Neutrophil (primary cell): ENCODE measurements at regions not wholly inside any gene's neighbourhood (a gene's known extent, or its start where the extent isn't known, plus 50 kb on each side); places are given as distances from the start of the nearest gene placed in this dataset.

Experiments
- H3K27ac ChIP-seq: fragments of 200-600 bp; sonication (generic); 2 replicates; pipeline ENCODE4 v1.5.1; 2016; ENCODE audit warnings: mild to moderate bottlenecking, moderate library complexity
- H3K27me3 ChIP-seq: fragments of 200-600 bp; sonication (generic); 2 replicates; pipeline ENCODE4 v1.6.0; 2016; ENCODE audit warnings: mild to moderate bottlenecking
- H3K36me3 ChIP-seq: fragments of 200-600 bp; sonication (generic); 2 replicates; pipeline ENCODE4 v1.5.1; 2017
- H3K4me1 ChIP-seq, 2 experiments: fragments of 200-600 bp in 1 of 2; sonication (generic) in 1 of 2; 1 replicate in 1 of 2; 2 replicates in 1 of 2; pipeline versions ENCODE4 v1.5.1 to v1.6.1; 2013 to 2016; ENCODE audit warnings: low read depth in 1 of 2, low read length in 1 of 2, mild to moderate bottlenecking in 1 of 2, moderate library complexity in 1 of 2; ENCODE audit not compliant: control insufficient read depth in 1 of 2, insufficient read depth in 1 of 2
- H3K4me3 ChIP-seq, 2 experiments: fragments of 200-600 bp in 1 of 2; sonication (generic) in 1 of 2; 1 replicate in 1 of 2; 2 replicates in 1 of 2; pipeline ENCODE4 v1.5.1; 2013 to 2016; ENCODE audit warnings: low read depth in 1 of 2, low read length in 1 of 2, mild to moderate bottlenecking in 1 of 2, moderate library complexity in 1 of 2
- H3K9me3 ChIP-seq: fragments of 200-600 bp; sonication (generic); 2 replicates; pipeline ENCODE4 v1.5.1; 2016
- TF ChIP-seq, protein P1 (sequence below): fragments of 200-600 bp; sonication (generic); IDR thresholded peaks from 2 replicates; pipeline ENCODE4 v1.5.1; 2016; ENCODE audit warnings: antibody characterized with exemption

DNA sequence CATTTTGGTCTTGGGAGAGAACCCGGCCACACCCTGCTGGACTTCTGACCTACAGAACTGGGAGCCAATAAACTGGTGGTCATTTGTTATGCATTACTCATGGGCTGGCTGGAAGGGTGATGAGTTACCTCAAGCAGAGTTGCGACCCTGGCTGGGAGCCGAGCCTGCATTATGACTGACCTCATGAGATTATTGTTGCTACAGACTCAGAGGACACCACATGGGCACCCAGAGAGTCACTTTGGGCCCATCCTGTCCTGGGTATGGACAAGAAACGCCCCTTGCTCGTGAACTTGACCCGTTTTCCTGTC lies 531.7 kb downstream of the TBC1D22A start:
- H3K27ac ChIP-seq: no peak overlapping the region
- TF ChIP-seq, protein P1, sequence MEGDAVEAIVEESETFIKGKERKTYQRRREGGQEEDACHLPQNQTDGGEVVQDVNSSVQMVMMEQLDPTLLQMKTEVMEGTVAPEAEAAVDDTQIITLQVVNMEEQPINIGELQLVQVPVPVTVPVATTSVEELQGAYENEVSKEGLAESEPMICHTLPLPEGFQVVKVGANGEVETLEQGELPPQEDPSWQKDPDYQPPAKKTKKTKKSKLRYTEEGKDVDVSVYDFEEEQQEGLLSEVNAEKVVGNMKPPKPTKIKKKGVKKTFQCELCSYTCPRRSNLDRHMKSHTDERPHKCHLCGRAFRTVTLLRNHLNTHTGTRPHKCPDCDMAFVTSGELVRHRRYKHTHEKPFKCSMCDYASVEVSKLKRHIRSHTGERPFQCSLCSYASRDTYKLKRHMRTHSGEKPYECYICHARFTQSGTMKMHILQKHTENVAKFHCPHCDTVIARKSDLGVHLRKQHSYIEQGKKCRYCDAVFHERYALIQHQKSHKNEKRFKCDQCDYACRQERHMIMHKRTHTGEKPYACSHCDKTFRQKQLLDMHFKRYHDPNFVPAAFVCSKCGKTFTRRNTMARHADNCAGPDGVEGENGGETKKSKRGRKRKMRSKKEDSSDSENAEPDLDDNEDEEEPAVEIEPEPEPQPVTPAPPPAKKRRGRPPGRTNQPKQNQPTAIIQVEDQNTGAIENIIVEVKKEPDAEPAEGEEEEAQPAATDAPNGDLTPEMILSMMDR: no peak
- no peaks in the 10 kb centered on the region for H3K27me3 ChIP-seq
- no peaks in the 10 kb centered on the region for H3K9me3 ChIP-seq
- no peaks in the 10 kb centered on the region for H3K36me3 ChIP-seq
- H3K4me3 ChIP-seq: no peak overlapping the region
- H3K4me1 ChIP-seq: no peaks in the 10 kb centered on the region

DNA sequence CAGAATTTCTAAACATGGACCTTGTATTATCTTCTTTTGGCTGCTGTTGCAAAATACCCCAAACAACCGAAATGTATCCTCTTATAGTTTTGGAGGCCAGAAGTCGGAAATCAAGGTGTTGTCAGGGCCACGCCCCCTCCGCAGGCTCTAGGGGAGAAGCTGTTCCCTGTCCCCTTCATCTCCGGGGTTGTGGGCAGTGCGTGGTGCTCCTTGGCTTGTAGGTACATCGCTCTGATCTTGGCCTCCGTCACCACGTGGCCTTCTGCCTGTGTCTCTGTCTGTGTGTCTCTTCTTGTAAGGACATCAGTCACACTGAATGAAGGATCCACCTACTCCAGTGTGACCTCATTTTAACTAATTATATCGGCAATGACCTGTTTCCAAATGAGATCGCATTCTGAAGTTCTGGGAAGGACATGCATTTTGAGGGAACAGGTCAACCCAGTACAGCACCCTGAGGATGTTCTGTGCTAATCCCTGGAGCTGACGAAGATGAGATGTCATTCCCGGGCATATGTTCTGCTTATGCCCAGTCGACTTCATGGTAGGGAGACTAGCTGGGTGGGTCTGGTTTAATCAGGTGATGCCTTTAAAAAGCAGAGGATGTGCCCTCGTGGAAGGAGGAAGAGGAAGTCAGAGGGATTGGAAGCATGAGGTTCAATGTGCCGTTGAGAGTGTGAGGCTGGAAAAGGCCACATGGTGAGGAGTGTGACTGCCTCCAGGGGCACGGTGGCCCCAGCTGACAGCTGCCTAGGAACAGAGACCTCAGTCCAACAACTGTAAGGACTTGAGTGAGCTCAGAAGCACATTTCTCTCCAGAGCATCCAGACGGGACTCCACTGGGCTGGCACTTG lies 531.1 kb downstream of the TBC1D22A start:
- TF ChIP-seq, protein P1: no peak
- Histone ChIP-seq H3K4me3 (no peak overlapping the region), H3K9me3 (no peaks in the 10 kb centered on the region), H3K27me3 (no peaks in the 10 kb centered on the region), H3K4me1 (no peaks in the 10 kb centered on the region), H3K36me3 (no peaks in the 10 kb centered on the region), H3K27ac (no peak overlapping the region)

DNA sequence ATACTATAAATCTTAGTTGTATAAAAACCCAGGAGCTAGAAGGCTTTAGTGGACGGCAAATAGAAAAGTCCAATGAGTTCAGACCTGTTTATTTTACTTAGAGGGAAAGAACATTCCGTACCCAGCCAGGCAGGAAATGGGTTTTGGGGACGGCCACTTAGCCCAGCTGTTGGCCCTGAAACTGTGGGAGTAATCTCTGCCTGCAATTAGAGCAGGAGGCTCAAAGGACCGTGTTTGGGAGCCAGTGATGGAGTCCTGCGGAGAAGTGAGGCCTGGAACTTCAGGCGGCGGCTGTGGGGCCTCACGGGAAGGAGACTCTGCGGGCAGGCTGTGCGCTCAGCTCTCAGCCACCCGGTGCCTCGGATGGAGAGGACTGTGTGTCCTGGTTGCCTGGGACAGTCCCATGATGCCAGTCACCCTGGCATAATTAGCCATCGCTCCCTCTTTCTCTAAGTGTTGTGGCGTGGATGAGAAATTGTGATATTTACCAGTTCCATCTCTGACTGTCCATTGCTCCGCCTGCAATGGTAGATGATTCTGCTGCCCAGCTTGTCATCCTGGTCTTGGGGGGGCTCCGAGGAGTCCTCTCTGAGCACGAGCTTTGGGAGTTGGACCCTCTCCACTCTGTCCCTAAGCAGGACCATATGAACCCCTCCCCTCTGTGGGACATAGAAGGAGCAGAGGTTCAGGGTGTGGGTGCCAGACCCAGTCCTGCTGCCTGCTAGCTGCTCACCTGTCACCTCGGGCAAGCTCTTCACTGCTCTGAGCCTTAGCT lies 530.3 kb downstream of the TBC1D22A start:
- no peaks in the 10 kb centered on the region for H3K27me3 ChIP-seq
- H3K4me1 ChIP-seq: no peaks in the 10 kb centered on the region
- no peaks in the 10 kb centered on the region for H3K9me3 ChIP-seq
- TF ChIP-seq, protein P1: no peak
- H3K27ac ChIP-seq: no peak overlapping the region
- H3K36me3 ChIP-seq: no peaks in the 10 kb centered on the region
- no peak overlapping the region for H3K4me3 ChIP-seq

DNA sequence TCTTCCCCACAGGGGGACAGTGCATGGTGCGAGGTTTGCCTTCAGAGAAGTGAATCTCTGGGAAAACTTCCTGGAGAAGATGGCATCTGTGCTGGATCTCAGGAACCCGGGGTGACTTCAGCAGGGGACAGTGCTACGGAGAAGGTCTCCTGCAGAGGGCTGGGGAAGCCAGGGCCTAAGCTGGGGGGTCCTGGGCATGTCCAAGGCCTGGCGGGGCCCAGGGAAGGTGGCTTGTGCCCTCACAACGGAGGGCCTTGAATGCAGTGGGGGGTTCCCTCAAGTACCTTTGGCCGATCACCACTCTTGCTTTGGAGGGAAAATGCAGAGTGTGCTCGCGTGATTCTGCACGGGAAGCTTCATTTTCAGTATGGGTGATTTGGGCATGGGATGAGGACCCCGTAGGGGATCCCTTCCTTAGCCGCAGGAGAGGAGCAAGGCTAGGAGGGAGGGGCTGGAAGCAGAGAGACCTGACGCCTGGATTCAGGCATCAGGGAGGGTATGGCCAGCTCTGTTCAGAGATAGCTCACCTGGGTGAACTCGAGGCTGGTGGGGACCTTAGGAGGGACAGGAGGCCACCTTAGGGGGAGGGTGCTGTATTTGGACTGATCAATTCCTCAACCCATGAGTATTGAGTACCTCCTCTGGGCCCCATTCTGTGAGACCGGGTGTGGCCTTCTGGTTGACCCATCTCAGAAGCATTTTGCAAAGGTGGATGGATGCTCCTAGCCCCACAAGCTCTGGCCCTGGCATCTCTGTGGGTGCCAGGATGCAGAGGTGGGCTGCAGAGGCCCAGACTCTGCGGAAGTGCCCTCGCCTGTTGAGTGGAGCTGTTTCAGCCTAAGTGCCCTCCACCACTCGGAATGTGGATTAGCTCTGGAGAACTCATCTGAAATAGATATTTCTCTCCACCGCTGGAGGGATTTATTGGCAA lies 529.4 kb downstream of the TBC1D22A start:
- Histone ChIP-seq H3K27me3 (no peaks in the 10 kb centered on the region), H3K36me3 (no peaks in the 10 kb centered on the region), H3K9me3 (no peaks in the 10 kb centered on the region), H3K4me1 (no peaks in the 10 kb centered on the region), H3K4me3 (no peak overlapping the region), H3K27ac (no peak overlapping the region)
- TF ChIP-seq, protein P1: no peak

DNA sequence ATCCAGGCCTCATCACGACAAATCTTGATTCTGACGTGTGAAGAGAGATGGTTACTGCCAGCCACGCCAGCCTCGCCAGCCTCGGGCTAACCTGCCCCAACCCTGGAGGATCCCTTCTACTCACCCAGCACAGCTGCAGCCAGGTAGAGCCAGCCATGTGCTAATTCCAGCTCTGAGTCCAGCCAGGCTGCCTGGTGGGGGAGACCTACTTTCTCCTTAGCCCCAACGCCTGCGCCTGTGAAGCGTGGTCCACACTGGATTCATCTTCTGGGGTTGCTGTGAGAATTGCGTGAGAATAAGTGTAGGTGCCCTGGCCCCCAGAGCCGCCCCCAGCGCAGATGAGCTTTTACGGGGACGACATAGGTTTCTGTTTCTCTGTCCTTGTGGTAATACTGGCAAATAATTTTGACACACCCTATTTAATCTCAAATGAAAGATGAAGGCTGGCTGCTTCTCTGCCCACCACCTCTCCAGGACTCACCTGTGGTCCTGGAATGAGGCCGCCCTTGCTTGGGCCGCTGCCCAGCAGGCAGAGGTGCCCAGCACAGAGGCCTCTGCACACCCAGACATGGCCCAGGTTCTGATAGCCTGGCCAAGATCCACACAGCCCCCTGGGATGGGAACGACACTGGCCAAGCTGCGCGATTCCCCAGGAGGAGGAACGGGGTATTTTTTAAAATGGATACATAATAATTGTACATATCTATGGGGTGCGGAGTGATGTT lies 528.4 kb downstream of the TBC1D22A start:
- TF ChIP-seq, protein P1: no peak
- Histone ChIP-seq H3K27me3 (no peaks in the 10 kb centered on the region), H3K36me3 (no peaks in the 10 kb centered on the region), H3K27ac (no peak overlapping the region), H3K9me3 (no peaks in the 10 kb centered on the region), H3K4me1 (no peaks in the 10 kb centered on the region), H3K4me3 (no peak overlapping the region)
